GM18951 (cell line): ENCODE measurements at regions not wholly inside any gene's neighbourhood (a gene's known extent, or its start where the extent isn't known, plus 50 kb on each side); places are given as distances from the start of the nearest gene placed in this dataset.

ENCODE experiments used
- POLR2A ChIP-seq: IDR thresholded peaks from 4 replicates; pipeline ENCODE4 v1.6.1; 2011; ENCODE audit warnings: mild to moderate bottlenecking; ENCODE audit not compliant: insufficient read length, insufficient read depth; ENCODE audit errors: extremely low read depth
- in situ Hi-C: fragments of 300-500 bp; cut with MboI; formaldehyde crosslinking; loops from one replicate; pipeline ENCODE4 v1.12.0; 2022; ENCODE audit warnings: low sequenced_read_pairs, mixed read lengths, inconsistent platforms; ENCODE audit not compliant: unreplicated experiment

GRCh38 chr6:14337152-14337551 is 219.6 kb downstream of the CD83 start:
- in situ Hi-C loops, result no loop called here

GRCh38 chr6:14339172-14339571 is 221.6 kb downstream of the CD83 start:
- no peak for TF ChIP-seq POLR2A
- in situ Hi-C loops, result no loop called here

More at GRCh38 chr6:14337152-14337551, 219.6 kb downstream of the CD83 start:
- TF ChIP-seq POLR2A, result no peak

GRCh38 chr6:14339711-14340584 is 222.4 kb downstream of the CD83 start:
- in situ Hi-C loops, result no loop called here
- no peak for TF ChIP-seq POLR2A

- no peak for TF ChIP-seq POLR2A
- in situ Hi-C loops, result no loop called here
Observed at GRCh38 chr6:14344486-14344885, 226.9 kb downstream of the CD83 start.

- TF ChIP-seq POLR2A, result no peak
- in situ Hi-C loops, result no loop called here
Observed at GRCh38 chr6:14348389-14348788, 230.8 kb downstream of the CD83 start.

GRCh38 chr6:14349507-14349906 is 231.9 kb downstream of the CD83 start:
- no peak for TF ChIP-seq POLR2A
- in situ Hi-C loops, result no loop called here

- in situ Hi-C loops, result no loop called here
- TF ChIP-seq POLR2A, result no peak
Observed at GRCh38 chr6:14350210-14350609, 232.6 kb downstream of the CD83 start.

GRCh38 chr6:14353281-14353680 is 235.7 kb downstream of the CD83 start:
- in situ Hi-C loops, result no loop called here

GRCh38 chr6:14353798-14354197 is 236.2 kb downstream of the CD83 start:
- TF ChIP-seq POLR2A, result no peak
- in situ Hi-C loops, result no loop called here

More at GRCh38 chr6:14353281-14353680, 235.7 kb downstream of the CD83 start:
- TF ChIP-seq POLR2A, result no peak

- in situ Hi-C loops, result no loop called here
- no peak for TF ChIP-seq POLR2A
Observed at GRCh38 chr6:14354919-14355572, 237.5 kb downstream of the CD83 start.

GRCh38 chr6:14359438-14359837 is 241.9 kb downstream of the CD83 start:
- no peak for TF ChIP-seq POLR2A
- in situ Hi-C loops, result no loop called here

- TF ChIP-seq POLR2A, result no peak
- in situ Hi-C loops, result no loop called here
Observed at GRCh38 chr6:14360565-14360964, 243.0 kb downstream of the CD83 start.

GRCh38 chr6:14361297-14361696 is 243.7 kb downstream of the CD83 start:
- in situ Hi-C loops, result no loop called here
- no peak for TF ChIP-seq POLR2A

- no peak for TF ChIP-seq POLR2A
- in situ Hi-C loops, result no loop called here
Observed at GRCh38 chr6:14361956-14362587, 244.5 kb downstream of the CD83 start.

GRCh38 chr6:14364370-14364769 is 246.8 kb downstream of the CD83 start:
- TF ChIP-seq POLR2A, result no peak
- in situ Hi-C loops, result no loop called here
